Spinal cord (tissue), 9 donors: ENCODE measurements at regions not wholly inside any gene's neighbourhood (a gene's known extent, or its start where the extent isn't known, plus 50 kb on each side); places are given as distances from the start of the nearest gene placed in this dataset.
"Not testable (repeated sequence)": the region's sequence is repeated elsewhere in the genome, so short reads cannot be mapped to it uniquely, and the experiment has no call there.

Experiments used
- DNase-seq, 6 donors: peaks; one replicate each; pipeline versions ENCODE4 v3.0.0 to v3.0.0-alpha.2; 2013 to 2015; ENCODE audit warnings: low spot score in 6 of 6, low read depth in 4 of 6
- H3K27ac ChIP-seq: one replicate; pipeline ENCODE4 v1.5.1; 2013; ENCODE audit warnings: low read depth, low read length, control low read depth
- H3K27me3 ChIP-seq: one replicate; pipeline ENCODE4 v1.6.1; 2013; ENCODE audit warnings: low read length; ENCODE audit not compliant: control insufficient read depth, insufficient read depth
- H3K36me3 ChIP-seq: one replicate; pipeline ENCODE4 v1.6.1; 2013; ENCODE audit warnings: low read length; ENCODE audit not compliant: control insufficient read depth, insufficient read depth
- H3K4me1 ChIP-seq: one replicate; pipeline ENCODE4 v1.6.1; 2013; ENCODE audit warnings: low read length; ENCODE audit not compliant: control insufficient read depth, insufficient read depth
- H3K4me3 ChIP-seq: one replicate; pipeline ENCODE4 v1.5.1; 2013; ENCODE audit warnings: low read depth, low read length, control low read depth
- H3K9me3 ChIP-seq: one replicate; pipeline ENCODE4 v1.6.1; 2013; ENCODE audit warnings: low read length; ENCODE audit not compliant: control insufficient read depth, insufficient read depth
- WGBS: methylation state at CpG from one replicate; pipeline ENCODE4 v1.1.5; 2013; ENCODE audit warnings: missing lambda C conversion rate; ENCODE audit not compliant: insufficient coverage; 5-methylcytosine and 5-hydroxymethylcytosine counted together
- donor health status: healthy.

DNA sequence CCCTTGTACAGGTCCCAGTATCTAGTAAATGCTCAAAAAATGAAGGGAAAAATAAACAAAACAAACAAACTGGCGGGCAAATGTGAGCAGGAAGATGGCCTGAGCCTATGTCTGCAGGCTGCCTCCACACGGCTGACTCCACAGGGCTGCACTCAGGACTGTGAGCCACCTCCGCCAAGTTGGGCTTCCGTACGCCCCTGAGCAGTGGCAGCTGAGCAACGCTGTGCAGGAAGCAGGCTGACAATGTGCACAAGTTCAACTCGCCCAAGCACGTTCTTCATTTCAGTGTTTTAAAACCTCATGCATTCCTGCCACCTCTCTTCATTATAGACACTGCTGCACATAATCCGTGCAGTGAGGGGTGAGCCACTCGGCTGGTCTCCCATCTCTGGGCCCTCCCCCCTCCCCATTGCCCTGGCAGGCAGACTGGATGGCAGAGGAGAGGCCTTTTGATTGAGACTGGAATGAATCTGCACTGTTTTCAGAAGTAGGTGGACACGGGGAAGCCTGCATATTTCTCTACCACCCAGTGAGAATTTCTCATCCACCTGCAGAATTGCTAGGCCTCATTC is 915.3 kb downstream of the UQCRFS1 start:
- 30% methylated on average over 11 of the region's 11 CpGs for WGBS

DNA sequence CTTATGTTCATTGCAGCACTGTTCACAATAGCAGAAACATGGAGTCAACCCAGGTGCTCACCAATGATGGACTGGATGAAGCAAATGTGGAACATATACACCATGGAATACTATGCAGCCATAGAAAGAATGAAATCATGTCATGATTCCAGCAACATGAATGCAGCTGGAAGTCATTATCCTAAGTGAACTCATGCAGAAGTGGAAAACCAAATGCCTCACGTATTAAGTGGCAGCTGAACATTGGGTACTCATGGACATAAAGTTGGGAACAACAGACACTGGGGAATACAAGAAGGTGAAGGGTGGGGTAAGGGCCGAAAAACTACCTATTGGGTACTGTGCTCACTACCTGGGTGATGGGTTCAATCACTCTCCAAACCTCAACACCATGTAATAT is 915.9 kb downstream of the UQCRFS1 start:
- Histone ChIP-seq H3K27me3 (no peaks in the 10 kb centered on the region), H3K4me3 (no peak overlapping the region), H3K4me1 (peaks cover 20% of the 10 kb centered on the region), H3K27ac (no peak overlapping the region), H3K9me3 (no peaks in the 10 kb centered on the region), H3K36me3 (no peaks in the 10 kb centered on the region)
- DNase-seq = no peak
- WGBS = 67% methylated on average over 1 of the region's 2 CpGs

More for the DNA sequence above, 915.3 kb downstream of the UQCRFS1 start:
- peaks cover 20% of the 10 kb centered on the region for H3K4me1 ChIP-seq
- peak in 2 of 6 donors; percentile 61 to 71 for DNase-seq
- no peak overlapping the region for H3K4me3 ChIP-seq
- no peaks in the 10 kb centered on the region for H3K27me3 ChIP-seq
- H3K36me3 ChIP-seq = no peaks in the 10 kb centered on the region
- no peak overlapping the region for H3K27ac ChIP-seq
- no peaks in the 10 kb centered on the region for H3K9me3 ChIP-seq

DNA sequence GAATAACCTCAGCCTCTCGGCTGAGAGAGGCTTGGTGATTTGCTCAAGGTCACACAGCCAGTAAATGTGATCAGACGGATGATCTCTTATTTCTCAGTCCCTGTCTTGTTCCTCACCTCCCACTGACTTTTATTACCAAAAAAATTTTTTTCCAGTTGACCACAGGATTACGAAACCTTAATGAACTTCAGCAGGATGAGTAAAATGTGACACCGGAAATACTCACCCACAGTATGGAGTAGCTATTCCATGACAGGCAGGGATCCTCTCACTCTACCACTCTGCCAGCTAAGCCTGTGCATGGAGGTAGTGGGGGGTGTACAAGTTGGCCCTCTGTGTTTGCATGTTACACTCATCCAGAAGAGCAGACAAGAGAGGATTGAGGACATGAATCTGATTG is 916.4 kb downstream of the UQCRFS1 start:
- Histone ChIP-seq H3K27me3 (no peaks in the 10 kb centered on the region), H3K27ac (no peak overlapping the region), H3K36me3 (no peaks in the 10 kb centered on the region), H3K4me3 (no peak overlapping the region), H3K4me1 (peaks cover 21% of the 10 kb centered on the region), H3K9me3 (no peaks in the 10 kb centered on the region)
- DNase-seq = no peak
- WGBS = 100% methylated on average over 1 of the region's 4 CpGs

DNA sequence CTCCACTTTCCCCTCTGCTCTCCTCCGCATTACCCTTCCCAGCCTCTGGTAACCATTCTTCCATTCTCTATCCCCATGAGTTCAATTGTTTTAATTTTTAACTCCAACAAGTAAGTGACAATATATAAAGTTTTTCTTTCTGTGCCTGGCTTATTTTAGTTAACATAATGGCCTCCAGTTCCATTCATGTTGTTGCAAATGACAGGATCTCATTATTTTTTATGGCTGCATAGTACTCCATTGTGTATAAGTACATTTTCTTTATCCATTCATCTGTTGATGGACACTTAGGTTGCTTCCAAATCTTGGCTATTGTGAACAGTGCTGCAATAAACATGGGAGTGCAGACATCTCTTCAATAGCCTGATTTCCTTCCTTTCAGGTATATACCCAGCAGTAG is 918.0 kb downstream of the UQCRFS1 start:
- H3K4me1 ChIP-seq = peaks cover 23% of the 10 kb centered on the region
- H3K27ac ChIP-seq, DNase-seq, H3K4me3 ChIP-seq, H3K9me3 ChIP-seq, H3K36me3 ChIP-seq, H3K27me3 ChIP-seq: not testable (repeated sequence)
- WGBS = no CpG with 5 or more reads among the region's 1 CpG

DNA sequence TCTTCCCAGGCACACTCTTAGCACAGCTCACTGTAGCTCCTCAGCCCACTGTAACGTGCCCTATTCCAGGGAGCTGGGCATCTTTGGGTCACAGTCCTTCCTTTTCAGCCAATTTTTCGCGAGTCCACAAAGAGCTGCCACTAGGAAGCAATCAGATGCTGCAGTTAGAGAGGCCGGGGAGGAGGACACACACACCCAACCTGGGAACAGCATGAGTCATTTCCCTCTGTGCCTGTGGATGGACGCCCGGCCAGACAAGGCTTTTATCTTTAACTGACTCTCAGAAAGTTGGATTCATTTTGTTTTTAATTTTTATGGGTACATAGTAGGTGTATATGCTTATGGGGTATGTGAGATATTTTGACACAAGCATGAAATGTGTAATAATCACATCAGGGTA is 918.6 kb downstream of the UQCRFS1 start:
- DNase-seq = no peak
- Histone ChIP-seq H3K4me1 (peaks cover 27% of the 10 kb centered on the region), H3K27ac (no peak overlapping the region), H3K27me3 (no peaks in the 10 kb centered on the region), H3K36me3 (no peaks in the 10 kb centered on the region), H3K4me3 (no peak overlapping the region), H3K9me3 (no peaks in the 10 kb centered on the region)
- 51% methylated on average over 4 of the region's 6 CpGs for WGBS

DNA sequence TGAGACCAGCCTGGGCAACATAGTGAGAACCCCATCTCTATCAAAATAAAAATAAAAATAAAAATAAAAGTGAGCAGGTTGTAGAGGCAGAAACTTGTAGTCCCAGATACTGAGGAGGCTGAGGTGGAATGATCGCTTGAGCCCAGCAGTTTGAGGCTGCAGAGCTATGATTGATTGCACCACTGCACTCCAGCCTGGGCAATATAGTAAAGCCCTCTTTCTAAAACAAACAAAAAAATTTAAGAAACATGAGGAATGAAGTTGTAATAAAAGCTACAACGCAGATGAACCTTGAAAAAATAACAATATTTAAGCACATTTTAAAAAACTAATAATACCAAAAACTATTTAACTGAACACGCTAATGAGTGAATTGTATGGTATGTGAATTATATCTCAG is 919.3 kb downstream of the UQCRFS1 start:
- Histone ChIP-seq H3K4me3 (no peak overlapping the region), H3K36me3 (no peaks in the 10 kb centered on the region), H3K4me1 (peaks cover 34% of the 10 kb centered on the region), H3K27ac (no peak overlapping the region), H3K27me3 (no peaks in the 10 kb centered on the region), H3K9me3 (no peaks in the 10 kb centered on the region)
- WGBS = no CpG with 5 or more reads among the region's 3 CpGs
- no peak for DNase-seq

DNA sequence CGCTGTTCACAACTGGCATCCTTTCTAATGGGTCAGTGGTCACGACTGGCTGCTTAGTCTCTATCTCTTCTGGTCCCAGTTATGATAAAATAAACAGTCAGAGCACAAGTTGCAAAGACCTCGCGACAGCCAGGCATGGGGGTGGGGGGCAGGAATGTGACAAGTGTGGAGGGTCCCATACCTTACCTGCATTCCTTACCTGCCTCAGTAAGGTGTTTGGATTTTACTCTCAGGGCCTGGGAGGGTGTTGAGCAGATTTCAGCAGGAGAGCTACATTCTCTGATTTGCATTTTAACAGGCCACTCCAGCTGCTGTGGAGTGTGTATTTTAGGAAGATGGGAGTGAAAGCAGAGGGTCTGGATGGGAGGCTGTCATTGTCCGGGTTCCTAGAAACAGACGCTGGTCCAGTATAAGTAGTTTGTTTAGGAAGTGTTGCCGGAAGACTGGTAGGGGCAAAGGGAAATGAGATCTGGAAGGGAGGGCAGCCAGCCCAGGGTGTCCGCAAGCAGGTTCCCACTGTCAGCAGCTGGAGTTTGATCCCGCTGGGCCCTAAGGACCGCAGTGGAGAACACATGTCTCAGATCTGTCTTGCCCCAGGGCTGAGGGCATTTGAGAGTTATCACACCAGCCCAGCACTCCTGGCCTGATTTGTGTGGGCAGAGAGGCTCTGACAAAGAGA is 920.0 kb downstream of the UQCRFS1 start:
- H3K4me3 ChIP-seq = no peak overlapping the region
- H3K27me3 ChIP-seq = no peaks in the 10 kb centered on the region
- no peaks in the 10 kb centered on the region for H3K36me3 ChIP-seq
- no peak for DNase-seq
- peaks cover 39% of the 10 kb centered on the region for H3K4me1 ChIP-seq
- H3K27ac ChIP-seq = no peak overlapping the region
- WGBS = 66% methylated on average over 10 of the region's 10 CpGs
- H3K9me3 ChIP-seq = no peaks in the 10 kb centered on the region

DNA sequence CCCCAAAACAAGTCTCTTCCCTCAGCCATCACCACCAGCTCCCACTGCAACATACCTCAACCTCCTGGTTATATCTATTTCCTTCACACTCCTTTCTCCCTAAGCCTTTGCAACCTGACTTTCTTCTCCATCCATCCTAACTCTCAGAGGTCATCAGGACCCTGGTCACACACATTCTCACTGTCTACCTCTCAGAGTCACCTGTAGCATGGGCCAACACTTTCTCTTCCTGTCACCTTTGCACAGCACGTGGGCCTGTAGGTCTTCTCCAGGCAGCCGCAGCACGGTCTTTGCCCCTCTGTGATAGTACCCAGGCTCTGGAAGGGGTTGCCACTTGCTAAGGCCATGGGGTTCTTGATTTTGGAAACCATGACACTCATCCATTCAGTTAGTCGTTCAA is 921.1 kb downstream of the UQCRFS1 start:
- Histone ChIP-seq H3K4me1 (peaks cover 36% of the 10 kb centered on the region), H3K27me3 (no peaks in the 10 kb centered on the region), H3K36me3 (no peaks in the 10 kb centered on the region), H3K9me3 (no peaks in the 10 kb centered on the region), H3K27ac (no peak overlapping the region), H3K4me3 (no peak overlapping the region)
- DNase-seq = no peak
- WGBS = 65% methylated on average over 4 of the region's 4 CpGs

DNA sequence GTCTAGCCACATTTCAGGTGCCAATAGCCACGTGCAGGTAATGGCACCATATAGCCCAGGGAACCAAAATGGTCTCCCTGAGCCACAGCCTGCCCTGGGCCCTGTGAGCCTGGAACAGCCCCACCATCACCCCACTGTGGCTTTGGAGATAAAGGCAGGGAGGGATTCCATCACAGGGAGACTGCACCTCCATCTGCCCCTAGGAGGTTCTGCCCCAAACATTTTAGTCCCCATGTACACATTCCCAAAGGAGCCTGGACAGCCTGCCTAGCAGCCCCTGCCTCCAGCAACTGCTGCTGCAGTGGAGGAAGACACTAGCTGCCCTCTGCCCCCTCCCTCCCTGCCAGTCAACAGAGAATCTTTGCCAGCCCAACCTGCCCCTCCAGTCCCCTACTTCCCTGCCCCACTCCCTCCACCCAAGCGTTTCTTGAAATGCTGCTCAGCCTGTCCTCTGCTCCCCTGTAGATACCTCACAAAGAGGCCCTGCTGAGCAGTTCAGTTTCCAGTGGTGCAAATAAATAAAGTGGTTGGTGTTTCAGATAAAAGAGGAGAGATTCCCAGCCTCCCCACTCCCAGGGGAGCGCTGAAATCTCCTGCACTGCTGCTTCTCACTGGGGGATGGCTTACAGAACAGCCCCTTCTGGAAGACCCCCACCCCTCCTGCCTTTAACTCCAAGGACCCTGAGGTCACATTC is 921.8 kb downstream of the UQCRFS1 start:
- Histone ChIP-seq H3K9me3 (no peaks in the 10 kb centered on the region), H3K4me1 (peaks cover 36% of the 10 kb centered on the region), H3K36me3 (no peaks in the 10 kb centered on the region), H3K4me3 (no peak overlapping the region), H3K27ac (no peak overlapping the region), H3K27me3 (no peaks in the 10 kb centered on the region)
- WGBS = 33% methylated on average over 3 of the region's 3 CpGs
- peak in 2 of 6 donors; percentile 27 to 54 for DNase-seq
